ENCODE measurements at regions not wholly inside any gene's neighbourhood (a gene's known extent, or its start where the extent isn't known, plus 50 kb on each side); places are given as distances from the start of the nearest gene placed in this dataset.
"Not testable (repeated sequence)": the region's sequence is repeated elsewhere in the genome, so short reads cannot be mapped to it uniquely, and the experiment has no call there.

GRCh38 chr13:74731731-74732130, 597.5 kb upstream of the KLF12 start:
- 85 to 91% (median 89%) methylated on average over 5 of the region's 5 CpGs for WGBS, 5 donors
- Histone ChIP-seq H3K4me3 (no peak overlapping the region), H3K9me3 (no peaks in the 10 kb centered on the region), H3K4me1 (no peaks in the 10 kb centered on the region), H3K27ac (no peak overlapping the region), H3K36me3 (no peaks in the 10 kb centered on the region), H3K27me3 (replicated peaks in 1 of 7) (no peaks in the 10 kb centered on the region)
- intact Hi-C loops (cut with DNase I; ENCODE audit: low total_unique reads): no loop called here
- TF ChIP-seq POLR2A (IDR thresholded peaks at IDR 0.05) (no peak), CTCF (IDR thresholded peaks at IDR 0.05 in 8 of 11, conservative IDR thresholded peaks at IDR 0.05 in 3 of 11) (no peak), POLR2AphosphoS5 (IDR thresholded peaks at IDR 0.05) (no peak)
- no peak for DNase-seq

- no peaks in the 10 kb centered on the region for H3K36me3 ChIP-seq
- no peak overlapping the region for H3K27ac ChIP-seq
- no peak overlapping the region for H3K4me3 ChIP-seq
- intact Hi-C loops (cut with DNase I; ENCODE audit: low total_unique reads): no loop called here
- 72 to 82% (median 73%) methylated on average over 9 of the region's 9 CpGs for WGBS, 5 donors
- DNase-seq: no peak
- TF ChIP-seq POLR2A (IDR thresholded peaks at IDR 0.05) (no peak), CTCF (IDR thresholded peaks at IDR 0.05 in 8 of 11, conservative IDR thresholded peaks at IDR 0.05 in 3 of 11) (no peak), POLR2AphosphoS5 (IDR thresholded peaks at IDR 0.05) (no peak)
- H3K9me3 ChIP-seq: no peaks in the 10 kb centered on the region
- H3K27me3 ChIP-seq (replicated peaks in 1 of 7): no peaks in the 10 kb centered on the region
- no peaks in the 10 kb centered on the region for H3K4me1 ChIP-seq
Observed at GRCh38 chr13:74730556-74731331, 596.5 kb upstream of the KLF12 start.

GRCh38 chr13:74726206-74726605, 592.0 kb upstream of the KLF12 start:
- TF ChIP-seq POLR2A (IDR thresholded peaks at IDR 0.05) (no peak), POLR2AphosphoS5 (IDR thresholded peaks at IDR 0.05) (no peak), CTCF (IDR thresholded peaks at IDR 0.05 in 8 of 11, conservative IDR thresholded peaks at IDR 0.05 in 3 of 11) (no peak)
- Histone ChIP-seq H3K27ac (no peak overlapping the region), H3K36me3 (no peaks in the 10 kb centered on the region), H3K4me3 (no peak overlapping the region), H3K9me3 (no peaks in the 10 kb centered on the region), H3K4me1 (no peaks in the 10 kb centered on the region), H3K27me3 (replicated peaks in 1 of 7) (no peaks in the 10 kb centered on the region)
- DNase-seq: no peak
- intact Hi-C loops (cut with DNase I; ENCODE audit: low total_unique reads): no loop called here
- 86 to 100% (median 94%) methylated on average over 1 of the region's 1 CpG for WGBS, 5 donors

- H3K36me3 ChIP-seq; intact Hi-C loops (cut with DNase I; ENCODE audit: low total_unique reads); H3K4me3 ChIP-seq; DNase-seq; H3K4me1 ChIP-seq; H3K27ac ChIP-seq; H3K27me3 ChIP-seq (replicated peaks in 1 of 7): not testable (repeated sequence)
- WGBS, 5 donors: 92 to 98% (median 94%) methylated on average over 19 to 31 of the region's 31 CpGs
- H3K9me3 ChIP-seq: peaks cover 0 to 20% (median 13%) of the 10 kb centered on the region in 8 donors
Observed at GRCh38 chr13:74718232-74718842, 584.1 kb upstream of the KLF12 start.

All from spleen (tissue), 11 donors.